DMS 273 (cell line): ENCODE measurements at regions not wholly inside any gene's neighbourhood (a gene's known extent, or its start where the extent isn't known, plus 50 kb on each side); places are given as distances from the start of the nearest gene placed in this dataset.

Experiments
- DNase-seq: peaks from one replicate; lab custom pipeline; 2025; ENCODE audit not compliant: unreplicated experiment; lab: John Stamatoyannopoulos, UW

GRCh38 chr4:19455196-19455595, 796.5 kb upstream of the SLIT2 start:
- no peak for DNase-seq

- no peak for DNase-seq
Observed at GRCh38 chr4:19438233-19438632, 813.5 kb upstream of the SLIT2 start.

- no peak for DNase-seq
Observed at GRCh38 chr4:19437008-19437407, 814.7 kb upstream of the SLIT2 start.

GRCh38 chr4:19429684-19430083, 822.0 kb upstream of the SLIT2 start:
- no peak for DNase-seq

- no peak for DNase-seq
Observed at GRCh38 chr4:19425146-19425545, 826.6 kb upstream of the SLIT2 start.

GRCh38 chr4:19417256-19417655, 834.4 kb upstream of the SLIT2 start:
- no peak for DNase-seq

GRCh38 chr4:19416146-19416545, 835.6 kb upstream of the SLIT2 start:
- no peak for DNase-seq

- no peak for DNase-seq
Observed at GRCh38 chr4:19408490-19408889, 843.2 kb upstream of the SLIT2 start.

- DNase-seq = no peak
Observed at GRCh38 chr4:19406789-19407188, 844.9 kb upstream of the SLIT2 start.

GRCh38 chr4:19403786-19404370, 847.8 kb upstream of the SLIT2 start:
- DNase-seq = no peak

- no peak for DNase-seq
Observed at GRCh38 chr4:19402581-19403065, 849.1 kb upstream of the SLIT2 start.

- no peak for DNase-seq
Observed at GRCh38 chr4:19401301-19402080, 850.2 kb upstream of the SLIT2 start.

- DNase-seq = no peak
Observed at GRCh38 chr4:19400820-19401219, 850.9 kb upstream of the SLIT2 start.

- DNase-seq = no peak
Observed at GRCh38 chr4:19399001-19399400, 852.7 kb upstream of the SLIT2 start.

- no peak for DNase-seq
Observed at GRCh38 chr4:19386786-19387185, 864.9 kb upstream of the SLIT2 start.

GRCh38 chr4:19382993-19383756, 868.5 kb upstream of the SLIT2 start:
- DNase-seq = no peak

GRCh38 chr4:19381068-19381467, 870.6 kb upstream of the SLIT2 start:
- DNase-seq = no peak

- DNase-seq = no peak
Observed at GRCh38 chr4:19380600-19380999, 871.1 kb upstream of the SLIT2 start.

GRCh38 chr4:19379191-19379708, 872.5 kb upstream of the SLIT2 start:
- DNase-seq = no peak

- DNase-seq = no peak
Observed at GRCh38 chr4:19375931-19376330, 875.8 kb upstream of the SLIT2 start.

GRCh38 chr4:19375136-19375804, 876.4 kb upstream of the SLIT2 start:
- DNase-seq = no peak
